ENCODE measurements at regions not wholly inside any gene's neighbourhood (a gene's known extent, or its start where the extent isn't known, plus 50 kb on each side); places are given as distances from the start of the nearest gene placed in this dataset.

DNA sequence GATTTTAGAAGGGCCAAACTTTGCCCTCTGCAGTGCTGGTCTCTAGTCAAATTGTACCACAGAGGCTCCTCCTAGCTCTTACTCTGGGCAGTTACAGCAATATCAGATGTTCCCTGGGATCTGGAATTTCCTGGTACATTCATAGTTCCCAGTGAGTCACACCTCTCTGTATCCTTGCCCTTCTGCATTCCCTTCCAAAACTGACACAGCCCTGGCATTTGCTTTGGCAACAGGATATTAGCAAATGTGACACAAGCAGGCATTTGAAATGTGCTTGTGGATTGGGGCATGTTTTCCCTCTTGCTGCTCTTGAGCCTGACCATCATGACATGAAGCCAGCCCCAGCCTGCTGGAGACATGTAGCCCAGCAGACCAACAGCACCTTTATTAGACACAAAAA lies 284.7 kb upstream of the AKR1E2 start:
- TF ChIP-seq, protein P1, sequence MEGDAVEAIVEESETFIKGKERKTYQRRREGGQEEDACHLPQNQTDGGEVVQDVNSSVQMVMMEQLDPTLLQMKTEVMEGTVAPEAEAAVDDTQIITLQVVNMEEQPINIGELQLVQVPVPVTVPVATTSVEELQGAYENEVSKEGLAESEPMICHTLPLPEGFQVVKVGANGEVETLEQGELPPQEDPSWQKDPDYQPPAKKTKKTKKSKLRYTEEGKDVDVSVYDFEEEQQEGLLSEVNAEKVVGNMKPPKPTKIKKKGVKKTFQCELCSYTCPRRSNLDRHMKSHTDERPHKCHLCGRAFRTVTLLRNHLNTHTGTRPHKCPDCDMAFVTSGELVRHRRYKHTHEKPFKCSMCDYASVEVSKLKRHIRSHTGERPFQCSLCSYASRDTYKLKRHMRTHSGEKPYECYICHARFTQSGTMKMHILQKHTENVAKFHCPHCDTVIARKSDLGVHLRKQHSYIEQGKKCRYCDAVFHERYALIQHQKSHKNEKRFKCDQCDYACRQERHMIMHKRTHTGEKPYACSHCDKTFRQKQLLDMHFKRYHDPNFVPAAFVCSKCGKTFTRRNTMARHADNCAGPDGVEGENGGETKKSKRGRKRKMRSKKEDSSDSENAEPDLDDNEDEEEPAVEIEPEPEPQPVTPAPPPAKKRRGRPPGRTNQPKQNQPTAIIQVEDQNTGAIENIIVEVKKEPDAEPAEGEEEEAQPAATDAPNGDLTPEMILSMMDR (IDR thresholded peaks at IDR 0.05 in 4 of 5, conservative IDR thresholded peaks at IDR 0.05 in 1 of 5), result no peak
- TF ChIP-seq POLR2A (IDR thresholded peaks at IDR 0.05), result no peak
